Central memory CD8-positive, alpha-beta T cell (primary cell): ENCODE measurements at regions not wholly inside any gene's neighbourhood (a gene's known extent, or its start where the extent isn't known, plus 50 kb on each side); places are given as distances from the start of the nearest gene placed in this dataset.
"Not testable (repeated sequence)": the region's sequence is repeated elsewhere in the genome, so short reads cannot be mapped to it uniquely, and the experiment has no call there.

Experiments used
- ATAC-seq: fragments of 150-1000 bp; cut with Tn5 transposase; replicated peaks from 2 replicates; pipeline ENCODE4 v1.10.0; 2022; ENCODE audit warnings: mild to moderate bottlenecking, moderate FRiP score, moderate number of reproducible peaks; ENCODE audit not compliant: poor library complexity, severe bottlenecking; ENCODE audit errors: extremely low read depth
- DNase-seq, 2 donors: peaks; one replicate each; pipeline ENCODE4 v3.0.0; 2021; ENCODE audit warnings: low spot score in 2 of 2
- H3K27ac Mint-ChIP-seq: one replicate; pipeline ENCODE4 v1.8.0; 2022; ENCODE audit warnings: low read depth, mild to moderate bottlenecking, moderate library complexity, mixed read lengths
- H3K27me3 Mint-ChIP-seq: one replicate; pipeline ENCODE4 v1.8.0; 2022; ENCODE audit warnings: mixed read lengths
- H3K36me3 Mint-ChIP-seq: one replicate; pipeline ENCODE4 v1.8.0; 2022; ENCODE audit warnings: mild to moderate bottlenecking, moderate library complexity, mixed read lengths; ENCODE audit not compliant: insufficient read depth
- H3K4me1 Mint-ChIP-seq: one replicate; pipeline ENCODE4 v1.8.0; 2022; ENCODE audit warnings: mixed read lengths
- H3K4me3 Mint-ChIP-seq: one replicate; pipeline ENCODE4 v1.8.0; 2022; ENCODE audit warnings: mild to moderate bottlenecking, moderate library complexity, mixed read lengths
- H3K9me3 Mint-ChIP-seq: one replicate; pipeline ENCODE4 v1.8.0; 2022; ENCODE audit warnings: mixed read lengths

DNA sequence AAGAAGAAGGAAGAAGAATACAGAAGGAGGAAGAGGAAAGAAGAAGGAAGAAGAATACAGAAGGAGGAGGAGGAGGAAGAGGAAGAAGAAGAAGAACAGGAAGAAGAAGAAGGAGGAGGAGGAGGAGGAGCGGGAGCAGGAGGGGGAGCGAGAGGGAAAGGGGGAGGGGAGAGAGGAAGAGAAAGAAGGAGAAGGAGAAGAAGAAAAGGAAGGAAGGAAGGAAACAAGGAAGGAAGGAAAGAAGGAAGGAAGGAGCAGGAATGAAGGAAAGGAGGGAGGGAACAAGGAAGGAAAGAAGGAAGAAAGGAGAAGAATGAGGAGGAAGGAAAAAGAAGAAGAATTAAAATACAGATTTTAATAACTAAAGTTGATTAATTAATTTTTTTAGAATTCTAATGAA is 82.5 kb upstream of the PTPN13 start:
- Mint-ChIP-seq H3K27me3 (no peaks in the 10 kb centered on the region), H3K36me3 (no peaks in the 10 kb centered on the region)

DNA sequence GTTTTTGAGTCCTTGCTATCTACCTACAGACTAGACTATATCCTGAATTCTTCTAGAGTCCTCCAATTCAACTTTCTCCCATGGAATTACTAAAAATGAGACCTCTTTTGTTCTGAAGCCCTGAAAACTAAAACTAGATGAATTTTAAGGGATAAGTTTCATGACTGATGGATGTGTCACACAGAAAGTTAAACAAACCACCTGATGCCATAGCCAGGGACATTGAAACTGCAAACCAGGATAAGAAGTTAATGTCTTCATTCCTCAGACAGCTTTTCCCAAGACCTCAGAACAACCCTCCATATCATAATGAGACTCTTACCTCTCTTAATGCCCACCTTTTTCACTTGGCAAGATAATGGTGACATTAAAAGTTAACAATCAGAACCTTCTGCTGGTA is 81.5 kb upstream of the PTPN13 start:
- ATAC-seq (no peak), DNase-seq (no peak)
- Mint-ChIP-seq H3K4me3 (no peak overlapping the region), H3K9me3 (no peaks in the 10 kb centered on the region), H3K36me3 (no peaks in the 10 kb centered on the region), H3K27ac (no peak overlapping the region), H3K4me1 (no peaks in the 10 kb centered on the region), H3K27me3 (no peaks in the 10 kb centered on the region)

More for the DNA sequence above, 82.5 kb upstream of the PTPN13 start:
- DNase-seq (no peak), ATAC-seq (no peak)
- no peak overlapping the region for H3K27ac Mint-ChIP-seq
- no peaks in the 10 kb centered on the region for H3K9me3 Mint-ChIP-seq
- H3K4me1 Mint-ChIP-seq: no peaks in the 10 kb centered on the region
- no peak overlapping the region for H3K4me3 Mint-ChIP-seq

GRCh38 chr4:86515963-86516362 is 78.2 kb upstream of the PTPN13 start:
- ATAC-seq, H3K4me1 Mint-ChIP-seq, H3K9me3 Mint-ChIP-seq, H3K36me3 Mint-ChIP-seq, DNase-seq, H3K4me3 Mint-ChIP-seq, H3K27ac Mint-ChIP-seq: not testable (repeated sequence)
- H3K27me3 Mint-ChIP-seq: peaks cover 11% of the 10 kb centered on the region

- H3K27ac Mint-ChIP-seq: no peak overlapping the region
- H3K4me1 Mint-ChIP-seq: no peaks in the 10 kb centered on the region
- ATAC-seq: no peak
- peaks cover 11% of the 10 kb centered on the region for H3K27me3 Mint-ChIP-seq
- H3K4me3 Mint-ChIP-seq: no peak overlapping the region
- peaks cover 25% of the 10 kb centered on the region for H3K9me3 Mint-ChIP-seq
- no peaks in the 10 kb centered on the region for H3K36me3 Mint-ChIP-seq
- no peak for DNase-seq
Observed at GRCh38 chr4:86521373-86521969, 72.6 kb upstream of the PTPN13 start.

GRCh38 chr4:86522349-86522748 is 71.8 kb upstream of the PTPN13 start:
- Mint-ChIP-seq H3K27ac (no peak overlapping the region), H3K4me1 (no peaks in the 10 kb centered on the region), H3K27me3 (peaks cover 11% of the 10 kb centered on the region), H3K36me3 (no peaks in the 10 kb centered on the region), H3K4me3 (no peak overlapping the region), H3K9me3 (peaks cover 25% of the 10 kb centered on the region)
- no peak for ATAC-seq
- no peak for DNase-seq

GRCh38 chr4:86523333-86523732 is 70.8 kb upstream of the PTPN13 start:
- Mint-ChIP-seq H3K4me3 (no peak overlapping the region), H3K27ac (no peak overlapping the region), H3K9me3 (peaks cover 25% of the 10 kb centered on the region), H3K4me1 (no peaks in the 10 kb centered on the region), H3K27me3 (peaks cover 11% of the 10 kb centered on the region), H3K36me3 (no peaks in the 10 kb centered on the region)
- ATAC-seq (no peak), DNase-seq (no peak)

GRCh38 chr4:86527713-86528112 is 66.4 kb upstream of the PTPN13 start:
- H3K36me3 Mint-ChIP-seq, H3K4me3 Mint-ChIP-seq, H3K27ac Mint-ChIP-seq, H3K4me1 Mint-ChIP-seq, ATAC-seq, DNase-seq, H3K27me3 Mint-ChIP-seq: not testable (repeated sequence)
- peaks cover 12% of the 10 kb centered on the region for H3K9me3 Mint-ChIP-seq

DNA sequence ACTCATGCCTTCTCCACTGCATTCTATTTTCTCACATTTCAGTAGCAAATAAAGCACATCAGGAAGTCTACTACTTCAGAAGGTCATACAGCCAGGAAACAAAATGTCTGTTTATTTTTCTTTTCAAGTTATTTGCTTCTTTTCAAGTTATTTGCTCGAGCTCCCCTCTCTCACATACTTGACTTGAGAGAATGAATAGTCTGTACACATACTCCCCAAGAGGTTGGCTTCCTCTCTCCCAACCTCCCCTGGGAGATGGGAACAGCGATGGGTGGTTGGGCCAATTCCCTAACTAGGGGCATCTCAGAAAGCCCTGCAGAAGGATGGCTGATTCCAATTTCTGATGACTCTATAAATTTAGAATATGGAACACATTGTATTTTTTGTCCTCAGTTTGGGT is 64.7 kb upstream of the PTPN13 start:
- Mint-ChIP-seq H3K36me3 (no peaks in the 10 kb centered on the region), H3K4me1 (no peaks in the 10 kb centered on the region), H3K27me3 (no peaks in the 10 kb centered on the region), H3K27ac (no peak overlapping the region), H3K9me3 (peaks cover 2% of the 10 kb centered on the region), H3K4me3 (no peak overlapping the region)
- ATAC-seq: no peak
- no peak for DNase-seq

DNA sequence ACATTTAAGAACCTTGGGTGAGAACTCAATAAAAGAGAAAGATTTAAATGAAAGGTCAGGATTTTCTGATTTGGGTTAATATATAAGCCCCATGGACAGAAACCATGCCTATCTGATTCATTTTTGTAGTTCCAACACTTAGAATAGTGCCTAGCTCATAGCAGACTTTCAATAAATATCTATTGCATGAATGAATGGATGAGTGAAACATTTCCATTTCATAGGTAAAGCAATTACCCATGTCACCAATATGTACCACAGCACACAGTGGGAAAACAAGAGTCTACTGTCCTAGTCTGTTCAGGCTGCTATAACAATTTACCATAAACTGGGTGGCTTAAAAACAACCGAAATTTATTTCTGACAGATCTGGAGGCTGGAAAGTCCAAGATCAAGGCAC is 63.9 kb upstream of the PTPN13 start:
- Mint-ChIP-seq H3K27me3 (no peaks in the 10 kb centered on the region), H3K36me3 (no peaks in the 10 kb centered on the region), H3K4me1 (no peaks in the 10 kb centered on the region), H3K9me3 (no peaks in the 10 kb centered on the region), H3K27ac (no peak overlapping the region), H3K4me3 (no peak overlapping the region)
- ATAC-seq (no peak), DNase-seq (no peak)

DNA sequence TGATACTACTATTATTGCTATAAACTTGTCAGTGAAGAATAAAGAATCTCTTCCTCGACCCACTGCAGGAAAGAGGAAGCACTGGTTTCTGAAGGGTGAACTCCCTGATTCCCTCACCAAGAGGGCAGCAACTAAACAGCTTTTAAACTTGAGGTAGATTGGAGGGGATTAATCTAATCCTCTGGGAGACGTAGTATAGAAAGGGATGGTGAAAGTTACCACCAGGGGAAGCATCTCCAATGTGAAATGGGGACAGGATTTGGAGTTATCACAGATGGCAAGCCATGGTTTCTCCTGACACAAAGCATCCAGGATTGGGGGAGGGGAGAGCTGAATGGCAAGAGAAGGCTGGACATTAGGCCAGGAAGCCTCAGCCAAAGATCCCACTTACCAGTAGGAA is 62.7 kb upstream of the PTPN13 start:
- Mint-ChIP-seq H3K36me3 (no peaks in the 10 kb centered on the region), H3K9me3 (no peaks in the 10 kb centered on the region), H3K27ac (no peak overlapping the region), H3K4me3 (no peak overlapping the region), H3K4me1 (no peaks in the 10 kb centered on the region), H3K27me3 (no peaks in the 10 kb centered on the region)
- ATAC-seq (no peak), DNase-seq (no peak)

- no peak for DNase-seq
- H3K36me3 Mint-ChIP-seq: no peaks in the 10 kb centered on the region
- no peaks in the 10 kb centered on the region for H3K9me3 Mint-ChIP-seq
- no peak overlapping the region for H3K27ac Mint-ChIP-seq
- no peaks in the 10 kb centered on the region for H3K27me3 Mint-ChIP-seq
- no peak overlapping the region for H3K4me3 Mint-ChIP-seq
- no peaks in the 10 kb centered on the region for H3K4me1 Mint-ChIP-seq
- ATAC-seq: no peak
Observed at GRCh38 chr4:86532851-86533250, 61.3 kb upstream of the PTPN13 start.

- Mint-ChIP-seq H3K27me3 (peaks cover 10% of the 10 kb centered on the region), H3K4me1 (no peaks in the 10 kb centered on the region), H3K36me3 (no peaks in the 10 kb centered on the region), H3K4me3 (no peak overlapping the region), H3K27ac (no peak overlapping the region), H3K9me3 (no peaks in the 10 kb centered on the region)
- ATAC-seq (no peak), DNase-seq (no peak)
Observed at GRCh38 chr4:86536151-86536550, 58.0 kb upstream of the PTPN13 start.

DNA sequence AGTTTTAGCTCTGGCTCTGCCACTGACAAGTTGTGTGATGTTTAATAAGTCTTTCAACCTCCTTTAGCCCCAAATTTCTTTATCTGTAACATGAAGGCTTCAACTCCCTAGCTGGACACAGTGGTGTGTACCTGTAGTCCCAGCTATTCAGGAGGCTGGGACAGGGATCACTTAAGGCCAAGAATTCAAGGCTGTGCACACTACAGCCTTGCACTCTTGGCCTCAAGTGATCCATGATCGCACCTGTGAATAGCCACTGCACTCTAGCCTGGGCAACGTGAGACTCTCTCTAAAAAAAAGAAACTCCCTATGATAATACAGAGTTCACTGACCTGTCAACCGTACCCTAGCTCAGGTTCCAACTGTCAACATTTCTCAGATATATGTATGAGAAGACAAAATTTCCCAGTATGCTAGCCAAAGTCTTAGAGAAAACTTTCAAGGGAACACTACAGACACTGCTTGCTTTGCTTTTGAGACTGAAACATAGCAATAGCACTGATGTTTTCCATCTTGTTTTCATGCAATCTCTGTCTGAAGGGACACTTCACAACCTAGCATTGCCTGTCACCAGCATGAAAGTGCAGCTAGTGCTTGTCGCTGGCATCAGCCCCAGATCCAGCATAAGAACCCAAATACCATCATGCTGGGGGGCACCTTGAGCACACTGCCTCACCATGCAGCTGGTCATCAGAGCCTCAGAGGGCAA is 51.6 kb upstream of the PTPN13 start:
- Mint-ChIP-seq H3K4me3 (no peak overlapping the region), H3K27ac (no peak overlapping the region), H3K27me3 (peaks cover 10% of the 10 kb centered on the region), H3K9me3 (no peaks in the 10 kb centered on the region), H3K36me3 (no peaks in the 10 kb centered on the region), H3K4me1 (peaks cover 6% of the 10 kb centered on the region)
- DNase-seq (no peak), ATAC-seq (no peak)
